ENCODE measurements at regions not wholly inside any gene's neighbourhood (a gene's known extent, or its start where the extent isn't known, plus 50 kb on each side); places are given as distances from the start of the nearest gene placed in this dataset.
"Not testable (repeated sequence)": the region's sequence is repeated elsewhere in the genome, so short reads cannot be mapped to it uniquely, and the experiment has no call there.

DNA sequence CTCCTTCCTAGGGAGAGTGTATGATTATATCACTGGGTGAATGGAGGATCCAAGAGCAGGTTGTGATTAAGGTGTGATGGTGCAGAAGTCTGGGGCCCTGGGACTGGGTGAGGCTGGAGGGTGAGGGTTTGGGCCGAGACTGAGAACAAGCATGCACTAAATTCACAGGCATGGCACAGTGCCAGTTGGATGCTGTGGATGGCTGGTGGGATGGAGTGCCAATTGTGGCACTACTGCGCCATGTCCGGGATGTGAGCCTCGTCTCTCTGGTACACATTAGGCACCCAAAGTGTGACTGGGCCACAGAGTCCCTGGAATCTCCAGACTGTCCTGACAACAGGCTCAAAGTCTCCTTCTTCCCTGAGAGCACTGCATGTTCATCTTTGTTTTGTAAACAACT is 208.1 kb downstream of the EMX2 start:
- no peak for DNase-seq (ENCODE audit: low read depth)

DNA sequence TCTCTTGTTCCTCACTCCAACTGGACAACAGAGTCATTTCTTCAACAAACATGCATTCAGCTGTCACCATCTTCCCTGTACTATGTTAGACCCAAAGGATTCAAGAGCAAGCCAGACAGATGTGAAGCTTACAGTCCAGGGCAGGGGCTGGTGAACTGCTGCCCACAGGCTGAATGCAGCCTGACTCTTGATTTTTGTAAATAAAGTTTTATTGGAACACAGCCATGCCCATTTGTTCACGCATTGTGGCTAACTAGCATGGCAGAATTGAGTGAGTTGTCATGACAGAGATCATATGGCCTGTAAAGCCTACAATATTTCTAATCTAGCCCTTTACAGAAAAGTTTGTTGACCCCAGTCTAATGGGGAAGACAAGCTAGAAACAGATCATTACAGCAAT is 208.7 kb downstream of the EMX2 start:
- no peak for DNase-seq (ENCODE audit: low read depth)

DNA sequence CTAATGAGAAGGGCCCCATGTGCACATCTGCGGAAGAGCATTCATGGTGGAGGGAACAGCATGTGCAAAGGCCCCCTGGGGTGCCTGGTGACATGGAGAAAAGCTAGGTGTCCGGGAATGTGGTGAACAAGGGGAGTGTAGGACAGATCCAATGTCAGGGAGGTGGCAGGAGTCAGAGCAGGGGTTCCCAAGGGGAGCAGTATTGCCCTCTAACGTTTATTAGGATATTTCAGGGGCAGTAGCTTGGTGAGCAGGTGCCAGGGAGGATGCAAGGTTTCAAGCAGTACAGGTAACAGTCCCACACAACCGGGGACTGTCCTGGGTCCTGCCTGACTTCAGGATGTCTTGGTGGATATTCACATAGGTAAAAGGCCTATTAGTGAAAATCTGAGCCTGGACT is 209.6 kb downstream of the EMX2 start:
- no peak for DNase-seq (ENCODE audit: low read depth)

DNA sequence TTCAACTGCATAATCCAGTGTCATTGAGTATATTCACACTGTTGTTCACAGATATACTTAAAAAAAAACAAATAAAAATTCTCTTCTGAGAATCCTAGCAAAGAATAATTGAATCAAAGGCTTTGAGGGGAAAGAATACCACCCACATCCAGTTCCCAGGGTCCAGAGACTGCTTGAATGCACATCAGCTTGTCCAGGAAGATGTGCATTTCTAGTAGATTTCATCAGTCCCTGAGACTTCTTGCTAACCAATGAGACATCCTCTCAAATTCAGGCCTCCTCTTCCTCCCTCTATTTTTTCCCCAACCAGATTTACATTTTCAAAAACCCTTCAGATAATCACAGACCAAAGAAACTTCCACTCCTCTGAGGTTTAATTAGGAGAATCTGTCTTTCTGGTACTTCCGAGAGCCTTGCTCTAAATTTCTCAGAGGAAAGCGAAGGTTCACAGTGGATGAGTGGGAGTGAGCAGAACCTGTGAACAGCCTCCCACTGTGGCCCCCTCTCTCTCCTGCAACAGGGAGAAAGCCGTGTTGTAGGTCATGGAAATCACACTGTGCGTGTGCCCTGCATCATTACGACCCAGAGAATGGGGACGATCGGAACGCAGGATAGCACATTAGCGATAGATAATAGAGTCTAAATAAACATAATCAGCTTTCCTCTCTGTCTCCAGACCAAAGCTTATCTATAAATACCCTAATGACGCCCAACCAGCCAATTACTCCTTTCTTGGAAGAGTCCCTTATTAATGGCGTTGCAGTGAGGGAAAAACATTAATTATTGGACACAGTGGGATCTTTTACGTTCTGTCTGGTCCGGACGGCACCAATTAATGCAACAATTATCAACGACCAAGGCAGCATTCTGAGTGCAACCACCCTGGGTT is 212.5 kb downstream of the EMX2 start:
- no peak for DNase-seq (ENCODE audit: low read depth)

DNA sequence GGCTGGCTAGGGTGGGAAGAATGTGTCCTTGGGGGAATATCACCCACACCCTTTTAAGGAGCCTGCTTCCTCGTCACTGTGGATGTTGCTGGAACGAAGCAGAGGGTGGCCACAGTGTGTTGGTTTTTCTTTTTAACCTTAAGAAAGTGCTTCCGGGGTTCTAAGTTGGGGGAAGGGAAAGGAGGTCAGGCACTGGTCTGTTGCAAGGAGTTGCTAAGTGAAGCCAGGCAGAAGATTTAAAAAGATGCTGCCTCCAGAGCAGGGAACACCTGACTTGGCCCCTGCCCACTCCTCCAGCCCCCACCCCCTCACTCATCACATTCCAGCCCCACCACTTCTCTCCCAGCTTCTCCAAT is 213.1 kb downstream of the EMX2 start:
- DNase-seq (ENCODE audit: low read depth), result no peak

DNA sequence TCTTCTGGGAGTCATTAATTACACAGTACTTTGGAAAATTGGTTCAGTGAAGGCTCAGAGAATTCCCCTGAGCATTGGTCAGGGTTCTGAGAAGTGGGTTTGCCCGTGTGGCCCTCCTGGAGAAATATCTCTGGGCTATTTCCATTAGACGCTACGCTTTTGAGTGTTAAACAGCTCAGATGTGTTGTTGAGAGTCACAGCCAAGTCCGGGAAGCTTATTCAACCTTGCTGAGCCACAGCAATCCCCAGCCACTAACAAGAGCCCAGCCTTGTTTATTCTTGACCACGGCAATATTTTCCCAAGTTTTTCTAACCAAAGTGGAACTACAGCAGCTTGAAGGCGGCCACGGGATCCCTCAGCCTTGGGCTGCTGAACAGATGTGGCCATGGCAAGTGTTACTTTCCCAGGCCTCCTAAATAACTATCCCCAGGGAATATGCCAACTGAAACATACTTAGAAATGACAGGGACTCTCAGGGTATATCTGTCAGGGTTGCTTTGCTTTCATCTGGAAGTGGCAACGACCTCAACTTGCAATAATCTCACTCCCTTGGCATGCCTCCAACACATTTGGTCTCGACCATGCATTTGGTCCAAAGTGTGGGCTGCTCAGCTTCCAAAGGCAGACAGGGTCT is 214.7 kb downstream of the EMX2 start:
- no peak for DNase-seq (ENCODE audit: low read depth)

DNA sequence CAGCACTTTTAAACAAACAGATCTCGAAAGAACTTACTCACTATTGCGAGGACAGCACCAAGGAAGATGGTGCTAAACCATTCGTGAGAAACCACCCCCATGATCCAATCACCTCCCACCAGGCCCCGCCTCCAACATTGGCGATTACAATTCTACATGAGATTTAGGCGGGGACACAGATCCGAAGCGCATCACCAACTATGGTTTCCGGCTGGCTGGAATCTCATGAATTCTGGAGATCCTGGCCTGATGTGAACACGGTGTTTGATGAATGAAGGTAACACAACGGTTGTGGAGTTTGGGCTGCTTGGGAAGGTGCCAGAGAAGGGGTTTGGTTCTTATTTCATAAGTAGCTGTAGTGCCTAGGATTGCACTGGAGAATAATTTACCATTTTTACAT is 216.7 kb downstream of the EMX2 start:
- DNase-seq (ENCODE audit: low read depth), result no peak

DNA sequence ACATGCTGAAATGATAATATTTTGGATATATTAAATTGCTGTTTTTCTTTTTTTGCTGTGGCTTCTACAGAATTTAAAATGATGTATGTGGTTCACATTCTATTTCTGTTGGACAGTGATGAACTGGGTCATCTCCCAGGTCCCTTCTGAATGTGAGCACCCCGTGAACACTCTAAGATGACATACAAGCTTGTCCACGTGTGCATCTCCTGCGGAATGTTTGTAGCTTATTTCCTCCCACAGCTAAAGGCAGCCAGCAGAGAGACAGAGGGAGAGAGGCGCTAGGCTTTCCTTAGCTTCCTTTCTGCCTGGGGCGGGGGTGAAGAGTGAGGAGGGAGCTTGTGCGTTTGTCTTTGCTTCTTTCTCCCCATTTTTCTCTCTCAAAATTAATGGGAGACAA is 219.1 kb downstream of the EMX2 start:
- DNase-seq (ENCODE audit: low read depth), result no peak

DNA sequence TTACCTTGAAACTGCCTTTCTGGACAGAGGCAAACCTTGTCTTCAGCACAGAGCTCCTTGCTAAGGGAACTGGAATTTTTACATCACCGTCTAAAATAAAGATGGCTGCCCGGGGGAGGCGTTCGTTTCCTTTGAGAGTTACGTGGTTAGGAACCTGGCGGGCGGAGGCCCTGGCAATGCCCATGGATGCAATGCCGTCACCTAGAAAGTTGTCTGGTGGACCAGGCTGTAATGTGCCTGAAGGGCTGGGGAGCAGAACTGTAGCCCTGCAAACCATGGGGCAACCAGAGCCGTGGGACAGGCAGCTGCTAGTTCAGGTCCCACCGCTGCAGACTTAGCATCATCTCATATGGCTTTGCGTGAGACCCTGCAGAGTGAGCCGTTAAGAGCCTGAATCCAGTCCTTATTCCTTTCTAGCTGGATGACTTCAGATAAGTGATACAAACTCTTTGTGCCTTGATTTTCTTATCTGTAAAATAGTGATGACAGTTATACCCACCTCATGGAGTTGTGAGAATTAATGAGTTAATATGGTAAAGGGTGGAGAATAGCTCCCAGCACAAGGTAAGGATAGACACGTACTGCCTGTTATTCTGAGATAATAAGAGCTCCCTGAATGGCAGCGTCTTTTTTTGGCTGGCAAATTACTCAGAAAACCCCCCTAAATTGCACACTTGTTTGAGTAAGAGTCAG is 219.7 kb downstream of the EMX2 start:
- DNase-seq (ENCODE audit: low read depth), result no peak

DNA sequence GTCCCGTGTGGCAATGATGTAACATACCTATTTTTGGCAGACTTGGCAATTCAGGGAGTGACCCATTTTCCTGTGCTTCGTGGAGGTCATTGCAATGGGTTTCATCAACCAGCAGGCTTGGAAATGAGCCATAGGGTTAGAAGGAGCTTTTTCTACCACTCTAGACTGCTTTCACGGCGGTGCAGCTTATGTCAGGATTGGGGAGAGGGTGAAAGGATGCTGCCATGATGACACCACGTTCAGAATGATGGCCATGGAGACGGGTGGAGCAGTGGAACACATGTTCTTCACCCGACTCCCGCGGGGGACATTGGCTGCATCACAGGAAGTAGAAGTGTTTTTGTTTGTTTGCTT is 220.2 kb downstream of the EMX2 start:
- DNase-seq (ENCODE audit: low read depth), result peak; percentile 7

DNA sequence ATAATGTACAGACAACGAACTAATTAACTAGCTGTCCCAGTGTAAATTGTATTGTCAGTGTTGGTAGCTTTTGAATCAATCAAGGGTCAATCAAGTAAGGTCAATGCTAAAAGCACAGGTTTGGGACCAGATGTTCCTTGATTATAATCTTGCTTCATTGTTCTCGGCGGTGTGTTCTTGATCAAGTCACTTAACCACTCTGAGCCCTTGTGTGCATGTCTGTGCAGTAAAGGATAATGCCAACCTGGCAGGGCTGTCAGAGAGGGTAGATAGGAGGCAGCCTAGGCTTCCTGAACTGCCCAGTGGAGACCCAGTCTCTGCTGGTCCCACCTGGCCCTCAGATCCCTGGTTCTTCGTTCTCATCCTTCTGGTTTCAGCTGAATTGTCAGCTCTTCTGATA is 221.0 kb downstream of the EMX2 start:
- DNase-seq (ENCODE audit: low read depth), result no peak

DNA sequence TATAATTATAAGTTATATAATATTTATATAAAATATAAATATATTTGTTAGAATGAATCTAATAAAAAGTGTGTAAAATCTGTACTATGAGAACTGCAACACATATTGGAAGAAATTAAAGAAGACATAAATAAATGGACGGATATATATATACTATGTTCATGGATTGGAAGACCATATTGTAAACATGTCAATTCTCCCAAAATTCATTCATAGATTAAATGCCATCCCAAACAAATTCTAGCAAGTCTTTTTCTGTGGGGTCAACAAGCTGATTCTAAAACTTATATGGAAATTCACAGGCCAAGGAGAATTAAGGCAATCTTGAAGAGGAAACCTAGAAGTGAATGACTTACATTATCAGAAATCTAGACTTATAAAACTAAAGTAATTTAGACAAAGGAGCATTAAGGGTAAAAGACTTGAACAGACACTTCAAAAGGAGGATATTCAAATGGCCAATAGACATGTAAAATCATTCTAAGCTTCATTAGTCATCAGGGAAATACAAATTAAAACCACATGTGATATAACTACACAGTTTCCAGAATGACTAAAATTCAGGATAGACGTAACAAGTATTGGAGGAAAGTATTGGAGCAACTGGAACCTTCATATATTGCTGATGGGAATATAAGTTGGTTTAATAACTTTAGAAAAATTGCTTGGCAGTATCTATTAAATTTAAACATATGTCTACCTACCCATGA is 225.9 kb downstream of the EMX2 start:
- DNase-seq (ENCODE audit: low read depth), result no peak

DNA sequence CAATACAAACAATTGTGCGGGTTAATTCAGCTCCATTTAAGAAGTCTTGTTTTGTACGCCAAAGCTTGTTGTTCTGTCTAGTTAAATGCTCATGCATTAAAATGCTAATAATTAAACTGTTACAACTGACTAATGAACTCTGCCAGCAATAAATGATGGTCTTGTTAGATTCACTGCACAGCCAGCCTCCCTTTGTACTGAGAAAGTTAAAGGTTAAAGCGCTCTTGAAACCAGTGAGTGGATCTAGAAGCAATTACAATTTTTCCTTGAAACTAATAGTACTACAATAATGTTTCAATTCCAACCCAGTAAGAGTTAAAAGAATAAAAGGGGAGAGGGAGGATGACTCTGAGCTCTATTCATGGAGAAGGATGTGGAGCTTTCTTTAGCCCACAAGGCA is 233.0 kb downstream of the EMX2 start:
- DNase-seq (ENCODE audit: low read depth), result no peak

DNA sequence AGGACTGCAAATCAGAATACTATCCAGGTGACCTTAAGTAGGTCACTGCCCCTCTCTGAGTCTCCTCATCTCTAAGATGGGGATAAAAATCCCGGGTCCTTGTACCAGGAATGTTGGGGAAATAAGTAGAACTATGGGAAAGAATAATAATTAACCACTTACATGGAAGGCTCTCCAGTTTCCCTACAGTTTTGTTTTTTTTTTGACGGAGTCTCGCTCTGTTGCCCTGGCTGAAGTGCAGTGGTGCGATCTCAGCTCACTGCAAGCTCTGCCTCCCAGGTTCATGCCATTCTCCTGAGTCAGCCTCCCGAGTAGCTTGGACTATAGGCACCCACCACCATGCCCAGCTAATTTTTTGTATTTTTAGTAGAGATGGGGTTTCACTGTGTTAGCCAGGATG is 234.7 kb downstream of the EMX2 start:
- not testable (repeated sequence) for DNase-seq (ENCODE audit: low read depth)

DNA sequence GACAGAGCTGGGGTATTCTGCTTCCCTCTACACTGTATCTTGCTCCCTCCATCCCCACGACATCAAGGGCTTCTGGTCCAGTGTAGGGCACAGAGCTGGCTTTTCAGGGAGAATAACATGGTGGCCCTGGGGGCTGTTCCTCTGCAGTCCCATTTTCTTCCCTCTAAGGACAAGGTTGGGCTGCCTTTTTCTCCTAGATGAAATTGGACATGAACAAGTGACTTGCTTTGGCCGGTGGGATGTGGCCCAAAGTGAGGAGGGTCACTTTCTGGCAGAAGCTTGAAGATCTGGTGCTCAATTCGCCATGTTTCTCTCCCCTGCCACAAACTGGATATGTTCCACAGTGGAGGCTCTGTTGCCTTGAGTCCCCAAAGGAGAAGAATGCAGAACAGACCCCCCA is 235.7 kb downstream of the EMX2 start:
- DNase-seq (ENCODE audit: low read depth), result no peak

DNA sequence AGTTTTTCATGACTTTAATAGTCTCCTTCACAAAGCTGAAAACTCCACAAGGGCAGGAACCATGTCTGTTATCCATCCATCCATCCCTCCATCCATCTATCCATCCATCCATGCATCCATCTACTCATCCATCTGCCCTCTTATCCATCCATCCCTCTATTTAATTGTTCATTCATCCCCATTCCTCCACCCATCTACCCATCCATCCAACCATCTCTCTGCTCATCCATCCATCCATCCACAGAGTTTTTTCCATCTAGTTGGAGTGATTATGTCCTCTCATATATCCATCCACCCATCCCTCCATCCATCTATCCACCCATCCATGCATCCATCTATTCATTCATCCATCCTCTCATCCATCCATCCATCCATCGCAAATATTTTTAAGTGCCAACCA is 237.9 kb downstream of the EMX2 start:
- no peak for DNase-seq (ENCODE audit: low read depth)

DNA sequence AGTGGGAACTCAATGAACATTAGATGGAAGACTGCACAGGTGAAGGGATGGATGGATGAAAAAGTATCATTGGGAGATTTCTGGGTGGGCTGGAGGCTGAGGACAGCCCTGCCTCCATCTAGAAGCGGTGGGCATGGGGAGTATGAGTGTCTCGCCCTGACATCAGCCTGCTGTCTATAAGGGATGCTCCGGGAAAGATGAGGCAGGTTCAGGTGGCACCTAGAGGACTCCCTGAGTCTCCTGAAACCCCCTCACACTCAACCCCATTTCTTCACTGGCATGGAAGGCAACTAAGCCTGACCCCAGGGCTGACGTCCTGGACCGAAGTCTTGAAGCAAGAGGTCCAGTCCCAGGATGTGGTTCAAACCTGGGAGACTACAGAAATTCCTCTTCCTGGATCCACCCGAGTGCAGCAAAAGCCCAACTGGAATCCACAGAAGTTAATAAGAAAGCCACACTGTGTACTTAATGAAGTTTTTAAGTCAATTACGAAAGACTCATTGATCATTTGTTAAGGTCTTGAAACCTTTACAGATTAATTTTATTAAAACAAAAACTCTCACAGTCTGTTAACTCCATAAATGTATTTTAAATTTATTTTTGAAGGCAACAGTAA is 238.8 kb downstream of the EMX2 start:
- DNase-seq (ENCODE audit: low read depth), result no peak

DNA sequence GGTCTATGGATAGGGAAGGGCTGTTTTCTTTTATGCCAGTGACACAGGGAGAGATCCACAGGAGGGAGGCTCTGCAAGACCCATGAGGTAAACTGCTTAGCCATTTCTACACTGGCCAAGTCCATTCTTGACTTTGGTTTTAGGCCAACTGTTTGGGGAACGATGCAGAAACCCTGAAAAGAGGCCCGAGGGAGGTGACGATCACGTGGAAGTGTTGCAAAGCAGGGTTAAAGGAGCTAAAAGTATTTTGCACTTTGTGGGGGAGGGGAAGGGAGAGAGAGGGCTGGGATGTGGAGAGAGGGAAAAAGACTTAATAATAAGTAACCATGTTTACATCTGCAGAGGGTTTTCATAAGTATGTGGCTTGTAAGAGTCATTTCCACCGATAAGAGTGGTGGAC is 239.7 kb downstream of the EMX2 start:
- no peak for DNase-seq (ENCODE audit: low read depth)

DNA sequence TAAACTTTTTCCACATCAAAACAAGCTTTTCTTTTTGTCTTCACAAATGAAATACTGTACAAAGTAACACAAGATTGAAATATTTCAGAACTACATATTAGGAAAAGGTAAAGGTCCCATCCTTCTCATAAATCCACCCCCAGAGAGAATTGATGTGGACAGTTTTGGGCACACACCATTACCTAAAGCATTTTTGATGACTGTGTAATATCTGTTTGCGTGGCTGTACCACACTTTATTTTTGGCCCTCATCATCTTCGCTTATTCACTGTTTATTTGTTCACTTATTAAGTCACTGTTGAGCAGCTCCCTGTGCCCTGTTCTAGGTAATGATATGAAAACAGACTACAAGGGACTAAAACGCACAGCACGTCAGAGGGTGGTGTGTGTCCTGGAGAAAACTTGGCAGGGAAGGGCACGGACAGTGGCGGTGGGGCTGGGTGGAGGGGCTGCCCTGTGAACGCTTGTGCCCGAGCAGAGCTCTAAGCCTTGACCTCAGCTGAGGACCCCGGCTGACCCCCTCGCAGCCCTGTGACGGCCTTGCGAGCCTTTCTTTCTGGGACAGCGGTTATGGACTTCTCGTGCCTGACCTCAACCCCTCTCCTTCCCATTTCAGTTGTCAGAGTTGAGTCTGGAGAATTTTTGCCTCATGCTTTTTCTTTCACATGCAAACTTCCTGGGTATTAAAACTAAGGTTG is 241.3 kb downstream of the EMX2 start:
- DNase-seq (ENCODE audit: low read depth), result no peak

DNA sequence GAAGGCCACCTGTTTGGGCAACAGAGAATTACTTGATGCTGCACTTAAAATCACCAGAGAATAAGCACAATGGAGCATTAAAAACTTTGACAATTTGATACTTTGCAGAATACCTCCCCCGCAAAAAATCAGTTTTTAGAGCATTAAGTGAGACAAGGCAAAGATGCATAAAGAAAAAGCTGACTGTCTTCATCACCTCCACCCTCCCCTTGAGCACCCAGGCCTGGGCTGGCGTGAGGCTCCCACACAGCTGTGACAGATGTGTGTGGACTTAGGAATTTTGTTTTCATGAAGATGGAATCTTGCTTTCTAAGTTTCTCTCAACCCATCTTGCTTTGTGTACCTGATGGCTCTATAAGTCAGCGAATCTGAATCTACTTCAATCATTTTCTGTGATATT is 242.2 kb downstream of the EMX2 start:
- DNase-seq (ENCODE audit: low read depth), result no peak

DNA sequence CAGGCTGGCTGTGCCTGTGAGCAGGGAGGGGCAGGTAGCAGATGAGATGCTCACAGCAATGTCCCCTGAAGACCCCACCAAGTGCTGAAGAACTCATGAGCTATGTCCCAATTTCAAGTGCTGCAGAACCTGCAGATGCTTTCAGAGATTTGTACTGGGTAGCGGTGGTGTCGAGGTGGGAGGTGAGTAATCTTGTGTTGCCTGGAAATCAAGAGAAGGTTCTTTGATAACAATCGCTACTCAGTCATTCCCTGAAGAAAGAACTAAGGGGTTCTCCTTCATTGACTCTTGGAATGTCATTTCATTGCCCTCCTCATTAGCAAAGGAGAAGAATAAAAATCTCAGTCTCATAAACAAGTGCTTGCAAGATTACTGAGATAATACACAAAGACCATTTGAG is 246.4 kb downstream of the EMX2 start:
- no peak for DNase-seq (ENCODE audit: low read depth)

DNA sequence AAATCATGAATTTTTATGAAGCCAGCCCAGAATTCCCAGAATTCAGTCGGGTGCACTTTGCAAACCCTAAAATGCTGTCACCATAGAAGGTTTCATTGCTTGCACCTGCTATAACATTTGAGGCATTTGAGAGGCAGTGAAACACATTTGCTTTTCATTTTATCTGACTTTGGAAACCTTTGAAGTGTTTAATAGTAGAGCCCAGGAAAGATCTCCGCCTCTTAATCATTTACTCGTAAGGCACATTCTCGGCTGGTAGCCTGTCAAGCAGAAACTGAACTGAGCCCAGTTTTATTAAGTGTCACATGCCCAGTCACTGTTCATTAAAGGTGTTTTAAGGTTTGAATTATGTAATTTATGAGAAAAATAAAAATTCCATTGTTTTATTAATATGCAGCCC is 247.6 kb downstream of the EMX2 start:
- no peak for DNase-seq (ENCODE audit: low read depth)

Data from iris pigment epithelial cell (primary cell).